ENCODE measurements at regions not wholly inside any gene's neighbourhood (a gene's known extent, or its start where the extent isn't known, plus 50 kb on each side); places are given as distances from the start of the nearest gene placed in this dataset.
"Not testable (repeated sequence)": the region's sequence is repeated elsewhere in the genome, so short reads cannot be mapped to it uniquely, and the experiment has no call there.

GRCh38 chr6:43884652-43885022, 114.6 kb downstream of the VEGFA start:
- DNase-seq (ENCODE audit: low spot score) = no peak

GRCh38 chr6:43883847-43884651, 114.0 kb downstream of the VEGFA start:
- DNase-seq (ENCODE audit: low spot score) = no peak

GRCh38 chr6:43882690-43883448, 112.9 kb downstream of the VEGFA start:
- not testable (repeated sequence) for DNase-seq (ENCODE audit: low spot score)

GRCh38 chr6:43880236-43881137, 110.5 kb downstream of the VEGFA start:
- DNase-seq (ENCODE audit: low spot score) = no peak

GRCh38 chr6:43879722-43880121, 109.7 kb downstream of the VEGFA start:
- DNase-seq (ENCODE audit: low spot score) = no peak

- DNase-seq (ENCODE audit: low spot score) = no peak
Measured at GRCh38 chr6:43878823-43879495, 108.9 kb downstream of the VEGFA start.

- no peak for DNase-seq (ENCODE audit: low spot score)
Measured at GRCh38 chr6:43878127-43878634, 108.2 kb downstream of the VEGFA start.

- DNase-seq (ENCODE audit: low spot score) = no peak
Measured at GRCh38 chr6:43877463-43878126, 107.6 kb downstream of the VEGFA start.

- DNase-seq (ENCODE audit: low spot score) = no peak
Measured at GRCh38 chr6:43877036-43877435, 107.0 kb downstream of the VEGFA start.

- DNase-seq (ENCODE audit: low spot score) = no peak
Measured at GRCh38 chr6:43876602-43877001, 106.6 kb downstream of the VEGFA start.

GRCh38 chr6:43875849-43876572, 106.0 kb downstream of the VEGFA start:
- no peak for DNase-seq (ENCODE audit: low spot score)

- DNase-seq (ENCODE audit: low spot score) = no peak
Measured at GRCh38 chr6:43874814-43875590, 105.0 kb downstream of the VEGFA start.

- DNase-seq (ENCODE audit: low spot score) = no peak
Measured at GRCh38 chr6:43873806-43874714, 104.0 kb downstream of the VEGFA start.

- DNase-seq (ENCODE audit: low spot score) = no peak
Measured at GRCh38 chr6:43871933-43872332, 101.9 kb downstream of the VEGFA start.

- no peak for DNase-seq (ENCODE audit: low spot score)
Measured at GRCh38 chr6:43871284-43871683, 101.3 kb downstream of the VEGFA start.

- DNase-seq (ENCODE audit: low spot score) = no peak
Measured at GRCh38 chr6:43870660-43871061, 100.7 kb downstream of the VEGFA start.

- no peak for DNase-seq (ENCODE audit: low spot score)
Measured at GRCh38 chr6:43869792-43870659, 100.0 kb downstream of the VEGFA start.
